Common myeloid progenitor, CD34-positive (primary cell): ENCODE measurements at regions not wholly inside any gene's neighbourhood (a gene's known extent, or its start where the extent isn't known, plus 50 kb on each side); places are given as distances from the start of the nearest gene placed in this dataset.

ENCODE experiments used
- CTCF ChIA-PET: fragments of 350-600 bp; sonication (Branson Sonifier 250); formaldehyde crosslinking; loops from one replicate; lab custom pipeline; 2021; ENCODE audit warnings: antibody characterized with exemption; lab: Charles Lee
- POLR2A ChIA-PET: fragments of 350-600 bp; sonication (Branson Sonifier 250); formaldehyde crosslinking; loops from one replicate; lab custom pipeline; 2021; ENCODE audit warnings: antibody characterized with exemption; lab: Charles Lee
- DNase-seq, 3 donors: peaks; one replicate each; pipeline versions ENCODE4 v3.0.0 to v3.0.0-alpha.2; 2013
- H3K27ac ChIP-seq, 2 experiments: 1 replicate in 1 of 2; 2 replicates in 1 of 2; pipeline ENCODE4 v1.7.0; 2013; ENCODE audit warnings: inconsistent platforms in 2 of 2, low read length in 2 of 2, mild to moderate bottlenecking in 2 of 2, low read depth in 1 of 2, moderate library complexity in 1 of 2; ENCODE audit not compliant: severe bottlenecking in 2 of 2, insufficient read depth in 1 of 2, poor library complexity in 1 of 2
- H3K27me3 ChIP-seq, 5 experiments: replicated peaks in 2 of 5; 1 replicate in 3 of 5; 2 replicates in 2 of 5; pipeline versions ENCODE4 v1.6.1 to v1.7.0; 2013; ENCODE audit warnings: low read length in 4 of 5, mild to moderate bottlenecking in 2 of 5, moderate library complexity in 2 of 5, inconsistent platforms in 1 of 5; ENCODE audit not compliant: insufficient read depth in 5 of 5, control insufficient read depth in 4 of 5
- H3K36me3 ChIP-seq, 4 experiments: 1 replicate in 2 of 4; 2 replicates in 2 of 4; pipeline versions ENCODE4 v1.6.1 to v1.7.0; 2013; ENCODE audit warnings: low read length in 3 of 4, control low read depth in 1 of 4, mild to moderate bottlenecking in 1 of 4; ENCODE audit not compliant: control insufficient read depth in 4 of 4, insufficient read depth in 4 of 4
- H3K4me1 ChIP-seq, 4 experiments: 1 replicate in 3 of 4; 2 replicates in 1 of 4; pipeline versions ENCODE4 v1.6.1 to v1.7.1; 2013; ENCODE audit warnings: low read length in 3 of 4, mild to moderate bottlenecking in 3 of 4, control low read depth in 1 of 4, inconsistent platforms in 1 of 4, moderate library complexity in 1 of 4; ENCODE audit not compliant: control insufficient read depth in 4 of 4, insufficient read depth in 4 of 4; ENCODE audit errors: control extremely low read depth in 1 of 4
- H3K4me3 ChIP-seq, 7 experiments: 1 replicate in 4 of 7; 2 replicates in 3 of 7; pipeline versions ENCODE4 v1.5.1 to v1.7.0; 2013; ENCODE audit warnings: mild to moderate bottlenecking in 7 of 7, low read length in 6 of 7, moderate library complexity in 6 of 7, inconsistent platforms in 2 of 7, low read depth in 2 of 7, control low read depth in 1 of 7; ENCODE audit not compliant: insufficient read depth in 4 of 7, control insufficient read depth in 1 of 7; ENCODE audit errors: extremely low read depth in 1 of 7
- H3K9me3 ChIP-seq, 5 experiments: 1 replicate in 4 of 5; 2 replicates in 1 of 5; pipeline versions ENCODE4 v1.6.1 to v1.7.1; 2013; ENCODE audit warnings: low read length in 4 of 5, mild to moderate bottlenecking in 2 of 5, inconsistent platforms in 1 of 5, low read depth in 1 of 5, moderate library complexity in 1 of 5; ENCODE audit not compliant: control insufficient read depth in 4 of 5, insufficient read depth in 2 of 5; ENCODE audit errors: control extremely low read depth in 1 of 5
- WGBS: methylation state at CpG from one replicate; pipeline ENCODE4 v1.1.5; 2013; ENCODE audit not compliant: insufficient coverage; 5-methylcytosine and 5-hydroxymethylcytosine counted together

- Histone ChIP-seq H3K27ac (no peak overlapping the region), H3K27me3 (no peaks in the 10 kb centered on the region), H3K4me3 (no peak overlapping the region), H3K4me1 (peaks cover 0 to 13% (median 4%) of the 10 kb centered on the region in 4 experiments), H3K9me3 (no peaks in the 10 kb centered on the region), H3K36me3 (no peaks in the 10 kb centered on the region)
- WGBS, result 93% methylated on average over 3 of the region's 4 CpGs
- ChIA-PET CTCF (interaction anchor here (0.9 to 6.9 kb wide), 4 partner anchors 8 to 275 kb away, joined by 3 to 57 read pairs (median 4); no protein-coding TSS in a partner anchor), POLR2A (no interaction called here)
- DNase-seq, result no peak
Observed at GRCh38 chr12:4003576-4003975, 130.4 kb upstream of the PARP11 start.

- no peak for DNase-seq
- 100% methylated on average over 1 of the region's 2 CpGs for WGBS
- H3K4me1 ChIP-seq, result peaks cover 0 to 13% (median 4%) of the 10 kb centered on the region in 4 experiments
- POLR2A ChIA-PET, result no interaction called here
- no peaks in the 10 kb centered on the region for H3K27me3 ChIP-seq
- CTCF ChIA-PET, result interaction anchor here (0.9 to 18.0 kb wide), 7 partner anchors 8 to 275 kb away, joined by 3 to 212 read pairs (median 3); no protein-coding TSS in a partner anchor
- H3K9me3 ChIP-seq, result no peaks in the 10 kb centered on the region
- no peak overlapping the region for H3K27ac ChIP-seq
- H3K36me3 ChIP-seq, result no peaks in the 10 kb centered on the region
- no peak overlapping the region for H3K4me3 ChIP-seq
Observed at GRCh38 chr12:4002601-4003000, 129.4 kb upstream of the PARP11 start.

DNA sequence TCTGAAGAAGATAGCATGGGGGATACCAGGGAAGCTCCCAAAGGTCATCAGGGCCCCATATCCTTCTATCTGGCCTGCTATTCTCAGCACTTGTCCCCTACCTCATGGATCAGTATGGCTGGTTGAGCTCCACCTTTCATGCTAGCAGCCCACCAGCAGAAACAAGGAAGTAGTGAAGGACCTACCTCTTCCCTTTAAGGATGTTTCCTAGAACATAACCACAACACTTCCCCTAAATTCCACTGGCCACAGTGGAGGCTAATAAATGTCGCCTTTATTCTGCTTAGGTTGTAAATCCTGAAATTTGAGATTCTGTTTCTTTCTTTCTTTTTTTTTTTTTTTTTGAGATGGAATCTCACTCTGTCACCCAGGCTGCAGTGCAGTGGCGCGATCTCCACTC lies 128.6 kb upstream of the PARP11 start:
- peaks cover 0 to 13% (median 4%) of the 10 kb centered on the region in 4 experiments for H3K4me1 ChIP-seq
- H3K4me3 ChIP-seq, result no peak overlapping the region
- ChIA-PET CTCF (interaction anchor here (0.6 to 18.0 kb wide), 7 partner anchors 14 to 289 kb away, joined by 3 to 212 read pairs (median 4); no protein-coding TSS in a partner anchor), POLR2A (no interaction called here)
- H3K36me3 ChIP-seq, result no peaks in the 10 kb centered on the region
- no CpG with 5 or more reads among the region's 3 CpGs for WGBS
- H3K9me3 ChIP-seq, result no peaks in the 10 kb centered on the region
- DNase-seq, result peak in 2 of 3 donors; percentile 58 to 70
- no peak overlapping the region for H3K27ac ChIP-seq
- no peaks in the 10 kb centered on the region for H3K27me3 ChIP-seq

DNA sequence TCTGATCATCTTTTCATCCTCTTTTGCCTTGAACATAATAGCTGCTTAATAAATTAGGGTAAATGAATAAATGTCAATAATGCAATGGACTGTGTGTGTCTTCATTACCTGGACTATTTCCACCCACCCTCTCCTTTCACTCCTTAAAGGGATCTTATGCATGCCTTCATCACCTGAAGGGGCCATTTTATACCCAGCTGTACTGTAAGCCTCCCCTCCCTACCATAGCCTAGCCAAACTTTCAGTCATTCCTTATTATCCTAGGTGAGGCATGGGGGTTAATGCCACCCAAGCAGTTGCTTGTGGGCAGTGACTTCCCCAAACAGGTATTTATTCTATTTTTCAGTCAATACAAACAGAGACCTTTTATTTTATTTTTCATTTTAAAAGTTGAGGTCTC lies 127.8 kb upstream of the PARP11 start:
- H3K27ac ChIP-seq, result no peak overlapping the region
- H3K9me3 ChIP-seq, result no peaks in the 10 kb centered on the region
- no peak overlapping the region for H3K4me3 ChIP-seq
- peaks cover 0 to 13% (median 4%) of the 10 kb centered on the region in 4 experiments for H3K4me1 ChIP-seq
- H3K36me3 ChIP-seq, result no peaks in the 10 kb centered on the region
- H3K27me3 ChIP-seq, result no peaks in the 10 kb centered on the region
- POLR2A ChIA-PET, result no interaction called here
- CTCF ChIA-PET, result interaction anchor here (0.7 to 18.0 kb wide), 12 partner anchors 9 to 294 kb away, joined by 3 to 212 read pairs (median 4); no protein-coding TSS in a partner anchor
- DNase-seq, result no peak

DNA sequence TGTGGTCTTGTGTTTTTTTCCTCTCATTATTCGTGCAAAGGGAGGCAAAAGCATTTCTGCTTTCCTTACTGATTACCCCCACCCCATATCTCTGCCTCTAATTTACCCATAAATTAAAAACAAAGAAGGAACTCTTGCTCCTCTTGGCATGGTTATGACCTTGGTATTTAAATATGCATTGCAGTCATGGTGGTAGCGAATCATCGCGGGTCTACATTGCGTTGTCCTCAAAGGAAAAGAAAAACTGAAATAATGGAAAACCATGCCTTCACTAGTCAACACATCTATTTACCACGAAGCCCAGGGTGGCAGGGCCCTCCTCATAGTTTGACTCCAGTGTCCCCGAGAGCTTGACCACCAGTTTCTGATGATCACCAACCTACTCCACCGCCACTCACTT lies 126.7 kb upstream of the PARP11 start:
- Histone ChIP-seq H3K27me3 (no peaks in the 10 kb centered on the region), H3K4me3 (no peak overlapping the region), H3K9me3 (no peaks in the 10 kb centered on the region), H3K36me3 (no peaks in the 10 kb centered on the region), H3K27ac (no peak overlapping the region), H3K4me1 (peaks cover 0 to 13% (median 4%) of the 10 kb centered on the region in 4 experiments)
- POLR2A ChIA-PET, result no interaction called here
- CTCF ChIA-PET, result interaction anchor here (0.6 to 18.0 kb wide), 14 partner anchors 9 to 295 kb away, joined by 3 to 212 read pairs (median 4); no protein-coding TSS in a partner anchor
- 100% methylated on average over 4 of the region's 8 CpGs for WGBS
- no peak for DNase-seq

GRCh38 chr12:3998968-3999792 lies 126.0 kb upstream of the PARP11 start:
- ChIA-PET POLR2A (interaction anchor here (1.2 kb wide), 1 partner anchor 280 kb away, joined by 3 read pairs; no protein-coding TSS in a partner anchor), CTCF (interaction anchor here (0.6 to 18.0 kb wide), 24 partner anchors 8 to 284 kb away, joined by 3 to 212 read pairs (median 5); no protein-coding TSS in a partner anchor)
- Histone ChIP-seq H3K27me3 (no peaks in the 10 kb centered on the region), H3K36me3 (no peaks in the 10 kb centered on the region), H3K27ac (no peak overlapping the region), H3K9me3 (no peaks in the 10 kb centered on the region), H3K4me3 (no peak overlapping the region), H3K4me1 (peaks cover 0 to 13% (median 6%) of the 10 kb centered on the region in 4 experiments)
- WGBS, result 94% methylated on average over 4 of the region's 7 CpGs
- DNase-seq, result peak in 2 of 3 donors; percentile 16 to 24

DNA sequence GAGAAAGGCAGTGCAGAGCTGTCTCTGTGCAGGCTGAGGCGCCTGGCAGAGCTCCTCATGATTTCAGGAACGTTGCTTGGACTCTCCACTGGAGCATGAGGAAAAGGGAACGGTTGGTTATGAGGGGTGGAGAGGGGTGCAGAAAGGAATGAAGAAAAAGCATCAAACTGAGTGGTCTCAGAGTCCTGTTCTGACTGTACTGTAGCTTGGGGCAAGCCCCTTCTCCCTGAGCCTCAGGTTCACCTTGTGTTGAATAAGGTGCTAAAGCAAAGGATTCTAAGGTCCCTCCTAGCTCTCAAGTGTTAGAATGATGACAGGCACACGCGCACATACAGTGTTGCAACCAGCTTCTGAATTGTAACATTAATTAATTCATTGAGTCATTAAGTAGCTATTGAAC lies 125.2 kb upstream of the PARP11 start:
- 89% methylated on average over 3 of the region's 5 CpGs for WGBS
- H3K4me3 ChIP-seq, result no peak overlapping the region
- DNase-seq, result no peak
- ChIA-PET POLR2A (interaction anchor here (1.2 kb wide), 1 partner anchor 280 kb away, joined by 3 read pairs; no protein-coding TSS in a partner anchor), CTCF (interaction anchor here (0.9 to 18.0 kb wide), 21 partner anchors 8 to 285 kb away, joined by 3 to 212 read pairs (median 5); no protein-coding TSS in a partner anchor)
- H3K27me3 ChIP-seq, result no peaks in the 10 kb centered on the region
- no peaks in the 10 kb centered on the region for H3K36me3 ChIP-seq
- H3K27ac ChIP-seq, result no peak overlapping the region
- H3K9me3 ChIP-seq, result no peaks in the 10 kb centered on the region
- peaks cover 0 to 13% (median 8%) of the 10 kb centered on the region in 4 experiments for H3K4me1 ChIP-seq
